ENCODE measurements at regions not wholly inside any gene's neighbourhood (a gene's known extent, or its start where the extent isn't known, plus 50 kb on each side); places are given as distances from the start of the nearest gene placed in this dataset.

- no peaks in the 10 kb centered on the region for H3K27me3 ChIP-seq
- no peak overlapping the region for H3K4me3 ChIP-seq (ENCODE audit: low read depth, low read length)
- H3K36me3 ChIP-seq, result no peaks in the 10 kb centered on the region
- no peak for DNase-seq
- no peaks in the 10 kb centered on the region; the same call in 1 of the 2 replicates for H3K9me3 ChIP-seq
- no peak for TF ChIP-seq CTCF (IDR thresholded peaks at IDR 0.05; ENCODE audit: low read depth, low read length)
- no peaks in the 10 kb centered on the region for H3K4me1 ChIP-seq
These were observed 269.5 kb upstream of the PCDH20 start for GRCh38 chr13:61684976-61685681.

GRCh38 chr13:61672756-61673155 is 257.1 kb upstream of the PCDH20 start:
- Histone ChIP-seq H3K4me1 (peaks cover 10% of the 10 kb centered on the region), H3K36me3 (no peaks in the 10 kb centered on the region), H3K9me3 (no peaks in the 10 kb centered on the region), H3K4me3 (ENCODE audit: low read depth, low read length) (no peak overlapping the region), H3K27me3 (no peaks in the 10 kb centered on the region)
- no peak for DNase-seq
- TF ChIP-seq CTCF (IDR thresholded peaks at IDR 0.05; ENCODE audit: low read depth, low read length), result no peak

- no peak for TF ChIP-seq CTCF (IDR thresholded peaks at IDR 0.05; ENCODE audit: low read depth, low read length)
- Histone ChIP-seq H3K4me3 (ENCODE audit: low read depth, low read length) (no peak overlapping the region), H3K4me1 (peaks cover 6% of the 10 kb centered on the region), H3K36me3 (no peaks in the 10 kb centered on the region), H3K9me3 (no peaks in the 10 kb centered on the region), H3K27me3 (no peaks in the 10 kb centered on the region)
- no peak for DNase-seq
These were observed 254.9 kb upstream of the PCDH20 start for GRCh38 chr13:61670384-61671161.

- no peak for DNase-seq
- no peaks in the 10 kb centered on the region for H3K9me3 ChIP-seq
- H3K4me1 ChIP-seq, result peaks cover 8% of the 10 kb centered on the region
- no peaks in the 10 kb centered on the region for H3K27me3 ChIP-seq
- H3K4me3 ChIP-seq (ENCODE audit: low read depth, low read length), result no peak overlapping the region
- no peaks in the 10 kb centered on the region for H3K36me3 ChIP-seq
- no peak for TF ChIP-seq CTCF (IDR thresholded peaks at IDR 0.05; ENCODE audit: low read depth, low read length)
These were observed 249.4 kb upstream of the PCDH20 start for GRCh38 chr13:61664801-61665705.

- Histone ChIP-seq H3K4me1 (no peaks in the 10 kb centered on the region), H3K36me3 (no peaks in the 10 kb centered on the region), H3K9me3 (no peaks in the 10 kb centered on the region), H3K4me3 (ENCODE audit: low read depth, low read length) (no peak overlapping the region), H3K27me3 (no peaks in the 10 kb centered on the region)
- TF ChIP-seq CTCF (IDR thresholded peaks at IDR 0.05; ENCODE audit: low read depth, low read length), result no peak
- DNase-seq, result no peak
These were observed 238.8 kb upstream of the PCDH20 start for GRCh38 chr13:61654481-61654880.

All from BE2C (cell line).